Activated CD8-positive, alpha-beta memory T cell treated with anti-CD3 and anti-CD28 coated beads, Interleukin-2, amount 50 U/mL, for 24 hours (primary cell): ENCODE measurements at regions not wholly inside any gene's neighbourhood (a gene's known extent, or its start where the extent isn't known, plus 50 kb on each side); places are given as distances from the start of the nearest gene placed in this dataset.
"Not testable (repeated sequence)": the region's sequence is repeated elsewhere in the genome, so short reads cannot be mapped to it uniquely, and the experiment has no call there.

Source experiments
- DNase-seq: peaks from one replicate; pipeline ENCODE4 v3.0.0-alpha.2; 2020; ENCODE audit errors: extremely low read depth

DNA sequence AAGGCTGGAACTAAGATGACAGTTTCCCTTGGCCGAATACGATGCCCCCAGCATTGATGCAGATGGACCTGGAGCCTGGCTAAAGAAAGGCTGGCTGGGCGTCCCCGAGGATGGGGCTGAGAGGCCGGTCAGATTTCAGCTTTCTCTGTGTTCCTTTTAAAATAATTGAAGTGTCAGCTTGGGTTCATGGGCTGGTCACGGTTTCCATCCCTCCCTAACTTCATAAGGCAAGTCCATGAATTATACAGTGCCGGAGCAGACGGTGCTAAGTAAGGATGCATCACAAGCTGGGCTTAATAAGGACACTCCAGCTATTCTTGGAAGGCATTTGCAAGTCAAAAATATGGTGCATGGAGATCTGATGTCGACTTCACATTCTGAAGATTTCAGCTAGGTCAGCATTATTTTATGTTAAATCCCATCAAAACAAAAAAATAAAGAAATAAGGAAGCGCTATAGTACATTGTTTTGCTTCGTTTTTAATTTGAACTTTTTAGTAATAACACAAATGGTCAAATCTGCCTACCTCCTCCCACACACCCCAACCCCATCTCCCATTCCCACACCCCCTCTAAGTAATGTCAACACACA lies 220.8 kb downstream of the RPLP1 start:
- DNase-seq: no peak

DNA sequence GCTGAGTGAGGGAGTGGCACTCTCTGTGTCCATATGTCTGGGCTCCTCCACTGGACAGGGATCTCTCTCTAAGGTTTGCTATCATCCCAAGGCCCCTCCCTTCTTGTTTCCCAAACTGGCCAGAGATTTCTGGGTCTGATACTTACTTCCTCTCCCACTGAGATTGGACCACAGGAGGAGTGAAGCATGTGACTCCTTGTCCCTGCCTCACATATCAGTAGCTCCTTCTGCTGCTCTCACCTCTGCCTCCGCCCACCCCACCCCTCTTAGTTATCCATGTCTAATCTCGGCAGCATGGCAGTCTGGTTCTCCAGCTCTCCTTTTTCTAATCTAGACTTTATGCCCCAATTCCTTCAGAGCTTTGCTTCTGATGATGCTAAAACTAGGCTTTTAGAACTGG lies 223.1 kb downstream of the RPLP1 start:
- no peak for DNase-seq

DNA sequence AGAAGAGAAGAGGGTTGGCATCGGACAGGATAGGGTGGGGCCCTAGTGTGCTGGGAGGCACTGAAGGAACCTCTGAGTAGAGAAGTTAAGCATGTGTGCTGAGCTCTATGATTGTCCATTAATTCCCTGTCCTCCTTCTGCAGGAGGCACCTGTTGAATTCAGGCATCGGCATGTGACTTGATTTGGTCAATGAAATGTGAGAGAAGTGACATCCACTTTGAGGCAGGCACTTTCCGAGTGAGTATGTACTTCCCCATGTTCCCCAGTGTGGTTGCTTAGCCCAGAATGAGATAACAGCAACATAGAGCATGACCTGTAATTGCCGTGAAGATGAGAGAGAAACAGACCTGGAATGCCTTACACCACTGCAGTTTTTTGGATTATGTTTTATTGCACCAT lies 224.8 kb downstream of the RPLP1 start:
- no peak for DNase-seq

DNA sequence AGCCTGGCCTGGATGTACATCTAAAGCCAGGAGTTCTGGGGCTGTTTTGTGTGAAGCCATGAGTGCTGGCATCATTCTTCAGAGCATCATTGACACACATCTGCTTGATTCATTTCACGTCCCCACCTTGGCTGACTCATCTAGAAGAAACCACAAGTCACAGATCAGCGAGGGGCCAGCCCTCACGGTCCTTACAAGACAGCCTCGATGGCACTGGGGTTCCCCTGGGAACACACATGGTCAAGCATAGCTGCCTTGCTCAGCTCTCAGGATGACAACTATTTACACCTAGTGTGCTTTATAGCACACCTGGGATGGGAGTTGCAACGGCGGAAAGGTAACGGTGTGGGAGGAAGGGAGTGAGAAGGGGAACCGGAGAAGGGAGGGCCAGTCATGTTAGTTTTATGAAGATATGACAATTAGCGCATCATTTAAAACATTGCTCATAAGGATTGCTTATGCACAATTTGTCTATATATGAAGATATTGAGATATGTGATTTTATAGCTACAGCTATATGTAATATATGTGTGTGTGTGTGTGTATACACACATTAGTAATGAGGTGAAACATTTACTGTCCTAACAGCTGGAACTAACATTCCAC lies 227.1 kb downstream of the RPLP1 start:
- DNase-seq: no peak

DNA sequence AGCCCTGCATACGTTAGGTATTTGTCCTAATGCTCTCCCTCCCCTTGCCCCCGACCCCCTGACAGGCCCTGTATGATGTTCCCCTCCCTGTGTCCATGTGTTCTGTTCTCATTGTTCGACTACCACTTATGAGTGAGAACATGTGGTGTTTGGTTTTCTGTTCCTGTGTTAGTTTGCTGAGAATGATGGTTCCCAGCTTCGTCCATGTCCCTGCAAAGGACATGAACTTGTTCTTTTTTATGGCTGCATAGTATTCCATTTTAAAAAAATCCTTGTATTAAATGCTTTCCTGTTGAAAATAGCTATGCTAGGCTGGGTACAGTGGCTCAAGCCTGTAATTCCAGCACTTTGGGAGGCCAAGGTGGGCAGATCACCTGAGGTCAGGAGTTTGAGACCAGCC lies 232.2 kb downstream of the RPLP1 start:
- DNase-seq: not testable (repeated sequence)

DNA sequence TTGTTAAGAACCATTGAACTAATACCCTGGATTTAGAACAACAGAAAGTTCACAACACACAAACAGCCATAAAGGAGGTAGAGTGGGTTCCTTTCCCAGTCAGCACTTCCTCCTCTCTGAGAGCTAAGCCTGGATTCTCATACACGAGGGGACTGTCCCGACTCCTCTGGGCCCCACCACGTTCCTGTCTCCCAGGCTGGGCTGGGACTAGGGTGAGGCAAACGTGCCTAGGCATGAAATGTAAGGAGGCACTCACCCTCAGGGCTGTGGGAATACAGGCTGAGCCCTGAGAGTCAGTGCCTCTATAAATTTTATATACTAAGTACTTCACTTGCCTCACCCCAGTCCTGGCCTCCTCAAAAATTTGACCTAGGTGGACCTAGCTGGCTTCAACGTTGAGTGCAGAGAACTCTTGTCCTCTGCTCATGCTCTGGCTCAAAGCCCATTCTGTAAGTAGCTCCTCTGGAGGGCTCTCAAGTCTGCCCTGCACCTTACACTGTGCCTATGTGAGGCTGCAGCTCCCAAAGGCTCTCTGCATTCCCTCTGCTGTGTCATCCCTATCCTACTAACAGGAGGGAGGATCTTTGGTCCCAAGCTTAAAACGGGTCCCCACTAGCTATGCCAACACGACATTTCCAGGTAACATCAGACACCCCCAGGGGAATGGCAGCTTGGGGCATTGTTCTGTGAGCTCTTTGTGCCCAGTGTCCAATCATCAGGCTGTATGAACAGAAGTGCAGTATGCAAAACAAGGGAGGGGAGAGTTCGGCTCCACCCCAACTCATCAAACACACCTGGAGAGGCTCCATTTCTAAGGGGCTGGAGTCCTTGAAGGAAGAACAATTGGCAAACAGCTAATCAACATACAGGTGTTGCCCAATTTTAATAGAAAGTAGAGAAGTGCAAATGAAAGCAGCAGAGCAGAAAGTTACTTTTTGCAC lies 233.2 kb downstream of the RPLP1 start:
- no peak for DNase-seq

DNA sequence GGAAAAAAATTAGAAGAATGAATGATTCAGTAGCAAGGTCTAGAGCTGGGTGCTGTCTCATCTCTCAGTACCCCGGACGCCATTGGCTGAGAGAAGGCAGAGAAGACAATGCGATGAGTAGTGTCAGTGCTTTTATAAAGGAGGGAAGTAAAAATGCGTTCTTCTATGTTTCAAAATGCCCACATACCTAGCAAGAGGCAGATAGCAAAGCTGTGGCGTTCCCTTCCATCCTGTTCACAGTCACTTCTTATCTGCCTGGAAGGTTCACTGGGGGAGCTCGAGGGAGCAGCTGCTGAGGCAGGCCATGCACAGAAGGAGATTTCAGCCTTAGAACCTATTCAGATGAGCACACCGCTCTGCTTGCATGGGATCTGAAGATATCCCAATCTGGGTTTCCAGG lies 234.0 kb downstream of the RPLP1 start:
- no peak for DNase-seq

DNA sequence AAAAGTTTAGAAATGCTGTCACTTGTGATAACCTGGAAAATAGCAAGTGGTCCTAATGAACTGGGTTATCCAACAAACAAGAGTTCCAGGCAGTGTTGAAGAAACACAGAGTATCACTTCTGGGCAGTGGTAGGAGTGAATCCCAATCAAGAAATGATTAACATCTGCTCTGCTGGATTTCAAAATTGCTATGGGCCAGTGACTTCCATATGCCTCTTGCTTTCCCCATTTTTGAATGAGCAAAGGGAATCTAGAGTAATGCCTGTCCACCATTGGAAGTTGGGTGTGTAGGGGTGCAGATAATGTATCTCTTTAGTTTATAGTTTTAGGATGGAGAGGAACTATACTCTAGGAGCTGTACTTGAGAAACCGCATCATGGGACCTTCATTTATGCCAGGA lies 236.5 kb downstream of the RPLP1 start:
- no peak for DNase-seq

DNA sequence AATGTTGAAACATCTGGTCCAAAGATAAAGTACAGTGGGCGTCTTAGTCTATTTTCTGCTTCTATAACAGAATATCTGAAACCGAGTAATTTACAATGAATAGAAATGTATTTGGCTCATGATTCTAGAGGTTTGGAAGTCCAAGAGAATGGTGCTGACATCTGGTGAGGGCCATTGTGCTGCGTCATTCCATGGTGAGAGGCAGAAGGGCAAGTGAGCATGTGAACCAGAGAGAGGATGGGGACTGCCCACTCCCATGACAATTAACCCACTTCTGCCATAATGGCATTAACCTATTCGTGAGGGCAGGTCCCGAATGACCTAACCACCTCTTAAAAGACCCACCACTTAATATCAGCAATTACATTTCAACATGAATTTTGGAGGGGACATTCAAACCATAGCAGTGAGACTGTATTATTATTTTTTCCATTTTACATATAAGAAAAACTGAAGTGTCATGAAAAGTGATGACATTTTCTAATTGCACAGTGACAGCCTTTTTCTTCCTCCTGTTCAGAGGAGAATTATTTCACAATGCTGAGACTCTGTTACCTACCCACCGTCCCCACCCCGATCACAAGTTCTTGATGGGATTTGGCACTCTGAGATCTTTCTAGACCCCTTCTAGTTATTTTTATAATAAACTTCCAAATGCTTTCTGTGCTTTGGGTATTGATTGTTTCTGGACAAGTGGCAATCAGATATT lies 238.8 kb downstream of the RPLP1 start:
- DNase-seq: no peak

DNA sequence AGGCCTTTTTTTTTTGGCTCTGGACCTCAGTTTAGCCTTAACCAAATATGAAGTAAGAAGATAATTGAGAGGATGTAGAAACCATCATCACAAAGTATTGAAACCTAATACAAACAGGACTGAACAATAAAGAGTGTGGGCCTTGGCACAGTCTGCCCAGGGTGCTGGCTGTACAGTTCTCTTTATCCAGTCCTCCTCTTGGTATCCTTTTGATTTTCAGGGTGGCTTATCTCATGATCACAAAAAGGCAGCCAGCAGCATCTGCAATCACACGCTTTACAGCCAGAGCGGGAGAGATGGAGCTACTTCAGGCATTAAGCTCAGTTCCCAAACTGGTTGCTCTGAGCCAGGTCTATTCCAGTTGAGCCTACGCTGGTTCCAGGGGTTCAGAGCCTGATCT lies 239.7 kb downstream of the RPLP1 start:
- DNase-seq: no peak

DNA sequence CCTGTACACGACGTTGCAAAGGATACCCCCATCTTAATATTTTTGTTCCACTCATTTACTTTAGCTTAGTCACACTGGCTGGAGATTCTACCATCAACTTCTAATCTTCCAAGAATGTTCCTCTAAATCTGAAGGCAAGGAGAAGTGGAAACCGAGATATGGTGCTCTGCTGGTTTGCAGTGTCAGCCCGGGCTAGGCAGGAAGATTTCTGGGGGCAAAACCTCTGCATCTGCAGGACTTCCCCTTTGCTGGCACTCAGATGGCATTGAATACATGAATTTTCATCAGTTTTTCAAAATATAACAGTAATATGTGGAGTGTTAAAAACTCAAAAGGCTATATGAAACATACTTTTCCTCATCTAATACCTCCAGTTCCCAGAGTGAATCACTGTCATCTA lies 240.4 kb downstream of the RPLP1 start:
- DNase-seq: no peak

DNA sequence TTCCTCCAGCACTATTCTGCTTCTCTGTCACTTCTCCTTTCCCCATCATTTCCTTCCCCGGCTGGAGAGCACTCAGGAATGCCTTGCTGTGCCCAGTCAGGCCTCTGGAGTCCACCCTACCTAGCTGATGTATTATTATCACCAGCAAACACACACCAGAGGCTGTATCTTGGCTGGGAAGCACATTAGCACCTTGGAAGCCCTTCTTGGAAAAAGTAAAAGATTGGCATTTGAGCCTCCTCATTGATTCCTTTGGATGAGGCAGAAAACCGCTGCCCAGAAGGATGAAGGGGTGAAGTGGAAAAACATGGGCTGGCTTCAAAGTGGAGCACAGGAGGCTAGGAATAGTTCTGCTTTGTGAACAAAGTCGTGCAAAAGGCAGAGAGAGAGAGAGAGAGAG lies 244.3 kb downstream of the RPLP1 start:
- DNase-seq: no peak

DNA sequence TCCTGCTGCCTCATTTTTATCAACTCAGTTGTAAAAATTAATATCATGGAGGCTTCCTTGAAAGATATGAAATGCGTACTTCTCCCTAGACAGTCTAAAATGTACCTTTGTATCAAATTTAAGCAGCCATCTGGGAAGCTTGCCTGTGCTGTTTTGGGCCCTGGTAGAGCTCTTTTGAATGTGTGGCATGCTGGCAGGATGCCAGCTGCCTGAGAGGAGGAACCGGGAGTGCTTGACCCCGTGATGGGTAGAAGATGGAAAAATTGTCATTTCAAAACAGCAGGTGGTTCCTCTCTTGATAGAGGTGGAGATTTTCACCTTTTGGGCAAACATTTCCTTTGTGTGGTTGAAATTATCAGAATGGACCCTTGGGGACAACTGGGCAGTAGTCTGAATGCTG lies 245.3 kb downstream of the RPLP1 start:
- no peak for DNase-seq

DNA sequence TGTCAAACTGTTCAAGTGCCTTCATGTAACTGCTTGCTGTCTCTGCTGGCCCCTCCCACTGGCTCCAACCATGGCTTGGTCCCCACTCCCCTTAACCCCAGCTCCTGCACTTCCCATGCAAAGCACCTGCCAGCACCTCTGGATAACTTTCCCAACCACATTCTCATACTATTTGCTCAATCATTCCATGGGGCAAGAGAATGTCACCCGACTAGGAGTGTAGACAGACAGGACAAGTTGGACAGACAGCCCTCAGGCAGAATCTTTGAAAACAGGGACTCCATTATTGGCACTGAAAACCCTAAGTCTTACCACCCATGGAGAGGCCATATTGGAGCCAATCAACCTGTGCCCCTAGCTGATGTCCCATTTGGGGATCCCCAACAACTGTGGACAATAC lies 246.5 kb downstream of the RPLP1 start:
- DNase-seq: no peak

DNA sequence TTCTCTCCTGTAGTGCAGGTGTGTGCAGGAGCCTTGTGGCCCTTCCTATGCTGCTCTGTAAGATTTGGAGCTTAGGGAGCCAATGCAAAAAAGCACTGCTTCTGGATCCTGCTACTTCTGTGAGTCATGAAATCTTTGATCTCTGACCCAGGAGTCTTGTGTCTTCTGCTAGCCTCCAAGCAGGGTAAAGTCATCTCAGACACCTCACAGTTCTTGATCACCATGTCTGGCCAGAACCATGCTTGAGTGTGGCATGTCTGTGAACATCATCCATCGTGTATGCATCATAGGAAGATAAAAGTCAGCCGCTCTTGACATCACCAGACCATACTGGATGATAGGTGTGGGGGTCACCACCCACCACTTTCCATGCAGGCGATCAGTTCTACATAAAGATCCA lies 247.8 kb downstream of the RPLP1 start:
- no peak for DNase-seq

DNA sequence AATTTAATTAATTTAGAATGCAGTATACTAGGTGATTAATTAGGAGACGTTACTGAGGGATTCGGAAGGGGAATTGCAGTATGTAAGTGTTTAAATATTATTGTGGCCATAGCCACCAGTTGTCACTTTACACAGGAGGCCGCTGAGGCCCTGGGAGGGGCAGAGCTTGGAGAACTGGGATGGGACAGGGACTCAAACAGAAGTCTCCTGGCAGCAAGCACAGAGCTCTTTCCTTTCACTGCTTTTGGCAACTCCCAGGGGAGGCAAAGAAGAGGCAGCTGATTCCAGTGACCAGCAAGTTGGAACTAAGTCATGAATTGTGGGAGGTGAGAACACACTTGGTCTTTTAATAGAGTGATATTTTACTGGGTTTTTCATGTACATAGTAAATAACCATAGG lies 248.6 kb downstream of the RPLP1 start:
- no peak for DNase-seq

DNA sequence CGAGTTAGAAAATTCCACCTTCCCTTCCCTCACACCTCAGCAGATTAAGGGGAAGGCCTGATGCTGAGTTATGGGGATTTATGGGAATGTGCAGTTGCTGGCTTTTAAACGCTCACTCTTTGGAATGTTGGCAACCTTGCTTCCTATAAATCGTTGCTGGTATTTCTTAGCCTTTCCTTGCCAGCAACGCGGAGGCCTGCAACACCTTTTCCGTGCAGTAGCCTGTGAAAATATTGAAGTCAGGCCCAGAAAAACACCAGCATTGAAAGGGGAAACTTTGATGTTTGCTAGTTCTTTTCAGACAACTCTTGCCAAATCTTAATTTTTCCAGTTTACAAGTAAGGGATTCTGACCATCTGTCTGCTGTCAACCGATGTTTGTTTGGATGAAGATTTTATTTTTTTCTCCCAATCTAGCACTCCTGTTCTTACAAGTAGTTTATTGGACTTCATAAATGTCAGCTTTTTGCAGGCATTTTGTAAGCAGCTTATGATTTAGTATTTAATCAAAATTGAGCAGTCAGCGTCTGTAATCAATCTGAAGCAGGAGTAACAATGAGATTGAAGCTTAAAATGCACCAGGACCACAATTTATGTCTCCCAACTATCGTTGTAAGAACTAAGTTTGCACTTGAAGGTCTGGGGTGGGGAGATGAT lies 251.0 kb downstream of the RPLP1 start:
- DNase-seq: no peak

DNA sequence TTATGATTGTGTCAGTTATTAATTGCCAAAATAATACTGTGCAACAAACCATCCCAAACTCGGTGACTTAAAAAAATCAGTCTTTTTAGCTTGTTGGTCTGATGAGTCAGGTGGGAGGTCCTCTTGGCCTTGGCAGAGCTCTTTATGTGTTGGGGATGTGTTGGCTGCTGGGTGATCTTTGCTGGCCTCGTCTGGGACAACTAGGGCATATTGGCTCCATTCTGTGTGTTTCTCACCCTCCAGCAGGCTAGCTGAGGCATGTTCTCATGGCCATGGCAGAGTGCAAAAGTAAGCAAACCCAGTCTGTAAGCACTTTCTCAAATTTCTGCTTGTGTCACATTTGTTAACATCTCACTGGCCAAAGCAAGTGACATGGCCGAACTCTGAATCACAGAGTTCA lies 251.6 kb downstream of the RPLP1 start:
- DNase-seq: no peak

DNA sequence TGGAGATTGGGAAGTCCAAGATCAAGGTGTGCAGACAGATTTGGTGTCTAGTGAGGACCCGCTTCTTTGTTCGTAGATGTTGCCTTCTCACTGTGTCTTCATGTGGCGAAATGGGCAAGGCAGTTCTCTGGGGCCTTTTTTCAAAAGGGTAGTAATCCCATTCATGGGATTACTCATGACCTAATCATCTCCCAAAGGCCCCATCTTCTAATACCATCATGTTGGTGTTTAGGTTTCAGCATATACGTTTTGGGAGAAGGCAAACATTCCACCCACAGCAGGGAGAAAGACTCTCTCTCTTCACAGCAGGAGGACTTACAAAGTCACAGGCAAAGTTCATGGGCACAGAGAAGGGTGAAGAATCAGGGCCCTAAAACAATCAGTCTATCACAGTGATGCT lies 252.1 kb downstream of the RPLP1 start:
- DNase-seq: no peak

DNA sequence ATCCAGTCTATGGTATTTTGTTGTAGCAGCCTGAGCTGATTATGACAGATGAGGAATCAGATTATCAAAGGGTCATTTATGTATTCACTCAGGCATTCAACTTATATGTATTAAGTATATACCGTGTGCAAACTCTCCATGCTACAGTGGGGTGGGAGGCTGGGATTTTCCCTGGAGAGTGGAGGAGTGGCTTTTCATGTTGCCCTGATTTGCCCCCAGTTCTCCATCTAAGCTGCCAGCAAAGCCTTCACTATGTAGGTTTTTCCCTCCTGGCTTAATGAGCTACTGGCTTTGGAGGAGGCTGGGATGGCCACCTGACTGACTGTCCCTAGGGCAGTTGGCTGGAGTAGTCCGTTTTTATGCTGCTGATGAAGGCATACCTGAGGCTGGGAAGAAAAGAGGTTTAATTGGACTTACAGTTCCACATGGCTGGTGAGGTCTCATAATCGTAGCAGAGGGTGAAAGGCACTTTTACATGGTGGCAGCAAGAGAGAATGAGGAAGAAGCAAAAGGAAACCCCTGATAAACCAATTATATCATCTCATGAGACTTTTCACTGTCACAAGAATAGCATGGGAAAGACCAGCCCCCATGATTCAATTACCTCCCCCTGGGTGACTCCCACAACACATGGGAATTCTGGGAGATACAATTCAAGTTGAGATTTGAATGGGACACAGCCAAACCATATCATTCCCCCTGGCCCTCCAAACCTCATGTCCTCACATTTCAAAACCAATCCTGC lies 253.9 kb downstream of the RPLP1 start:
- no peak for DNase-seq

DNA sequence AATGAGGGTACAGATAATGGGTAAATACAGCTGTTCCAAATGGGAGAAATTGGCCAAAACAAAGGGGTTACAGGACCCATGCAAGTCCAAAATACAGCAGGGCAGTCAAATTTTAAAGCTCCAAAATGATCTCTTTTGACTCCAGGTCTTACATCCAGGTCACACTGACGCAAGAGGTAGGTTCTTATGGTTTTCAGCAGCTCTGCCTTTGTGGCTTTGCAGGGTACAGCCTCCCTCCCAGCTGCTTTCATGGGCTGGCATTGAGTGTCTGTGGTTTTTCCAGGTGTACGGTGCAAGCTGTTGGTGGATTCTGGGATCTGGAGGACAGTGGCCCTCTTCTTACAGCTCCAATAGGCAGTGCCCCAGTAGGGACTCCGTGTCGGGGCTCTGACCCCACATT lies 254.6 kb downstream of the RPLP1 start:
- not testable (repeated sequence) for DNase-seq
